Ureter (tissue), 1 donor: ENCODE measurements at regions not wholly inside any gene's neighbourhood (a gene's known extent, or its start where the extent isn't known, plus 50 kb on each side); places are given as distances from the start of the nearest gene placed in this dataset.

ENCODE experiments used
- DNase-seq: peaks from one replicate; pipeline ENCODE4 v3.0.0-alpha.2; 2020; ENCODE audit warnings: low spot score
- donor health status: DM: yes; HTN: yes; CAD: no.

- no peak for DNase-seq
These were observed 144.0 kb upstream of the CIBAR2 start for GRCh38 chr16:85256190-85256739.

GRCh38 chr16:85257483-85257882, 145.2 kb upstream of the CIBAR2 start:
- no peak for DNase-seq

GRCh38 chr16:85258166-85258565, 145.9 kb upstream of the CIBAR2 start:
- no peak for DNase-seq

GRCh38 chr16:85258629-85259028, 146.4 kb upstream of the CIBAR2 start:
- no peak for DNase-seq

GRCh38 chr16:85259115-85259831, 147.0 kb upstream of the CIBAR2 start:
- DNase-seq = no peak

- DNase-seq = no peak
These were observed 147.5 kb upstream of the CIBAR2 start for GRCh38 chr16:85259832-85260167.

- no peak for DNase-seq
These were observed 148.9 kb upstream of the CIBAR2 start for GRCh38 chr16:85261204-85261603.

- DNase-seq = no peak
These were observed 149.6 kb upstream of the CIBAR2 start for GRCh38 chr16:85261657-85262557.

- no peak for DNase-seq
These were observed 150.4 kb upstream of the CIBAR2 start for GRCh38 chr16:85262558-85263238.

GRCh38 chr16:85263239-85263585, 150.9 kb upstream of the CIBAR2 start:
- no peak for DNase-seq

- no peak for DNase-seq
These were observed 152.5 kb upstream of the CIBAR2 start for GRCh38 chr16:85264752-85265151.

- DNase-seq = no peak
These were observed 153.0 kb upstream of the CIBAR2 start for GRCh38 chr16:85265161-85265784.

GRCh38 chr16:85265810-85266209, 153.5 kb upstream of the CIBAR2 start:
- no peak for DNase-seq

- DNase-seq = no peak
These were observed 154.6 kb upstream of the CIBAR2 start for GRCh38 chr16:85266857-85267256.

GRCh38 chr16:85267414-85267945, 155.2 kb upstream of the CIBAR2 start:
- no peak for DNase-seq

GRCh38 chr16:85269165-85269564, 156.9 kb upstream of the CIBAR2 start:
- DNase-seq = no peak

GRCh38 chr16:85270374-85270773, 158.1 kb upstream of the CIBAR2 start:
- no peak for DNase-seq

GRCh38 chr16:85271198-85271597, 158.9 kb upstream of the CIBAR2 start:
- no peak for DNase-seq

- no peak for DNase-seq
These were observed 161.0 kb upstream of the CIBAR2 start for GRCh38 chr16:85273293-85273692.

- DNase-seq = no peak
These were observed 162.2 kb upstream of the CIBAR2 start for GRCh38 chr16:85274501-85274900.

- no peak for DNase-seq
These were observed 162.7 kb upstream of the CIBAR2 start for GRCh38 chr16:85274924-85275323.
